ENCODE measurements at regions not wholly inside any gene's neighbourhood (a gene's known extent, or its start where the extent isn't known, plus 50 kb on each side); places are given as distances from the start of the nearest gene placed in this dataset.

GRCh38 chr2:2823061-2823753 is 492.1 kb upstream of the MYT1L start:
- DNase-seq = no peak

GRCh38 chr2:2822143-2822542 is 491.1 kb upstream of the MYT1L start:
- no peak for DNase-seq

GRCh38 chr2:2812648-2813047 is 481.6 kb upstream of the MYT1L start:
- DNase-seq = no peak

GRCh38 chr2:2812117-2812516 is 481.0 kb upstream of the MYT1L start:
- DNase-seq = no peak

- no peak for DNase-seq
Measured at GRCh38 chr2:2810504-2810903, 479.4 kb upstream of the MYT1L start.

- DNase-seq = no peak
Measured at GRCh38 chr2:2809771-2810170, 478.7 kb upstream of the MYT1L start.

GRCh38 chr2:2808551-2809058 is 477.5 kb upstream of the MYT1L start:
- DNase-seq = no peak

- no peak for DNase-seq
Measured at GRCh38 chr2:2806711-2807110, 475.6 kb upstream of the MYT1L start.

- no peak for DNase-seq
Measured at GRCh38 chr2:2805263-2805662, 474.2 kb upstream of the MYT1L start.

GRCh38 chr2:2804528-2804927 is 473.5 kb upstream of the MYT1L start:
- DNase-seq = no peak

GRCh38 chr2:2801458-2801857 is 470.4 kb upstream of the MYT1L start:
- DNase-seq = no peak

- no peak for DNase-seq
Measured at GRCh38 chr2:2800697-2801096, 469.6 kb upstream of the MYT1L start.

GRCh38 chr2:2800001-2800400 is 468.9 kb upstream of the MYT1L start:
- DNase-seq = no peak

- no peak for DNase-seq
Measured at GRCh38 chr2:2799151-2799697, 468.1 kb upstream of the MYT1L start.

- no peak for DNase-seq
Measured at GRCh38 chr2:2798337-2798736, 467.3 kb upstream of the MYT1L start.

- no peak for DNase-seq
Measured at GRCh38 chr2:2797797-2798196, 466.7 kb upstream of the MYT1L start.

- no peak for DNase-seq
Measured at GRCh38 chr2:2796207-2796606, 465.1 kb upstream of the MYT1L start.

- DNase-seq = no peak
Measured at GRCh38 chr2:2795438-2796091, 464.5 kb upstream of the MYT1L start.

- DNase-seq = no peak
Measured at GRCh38 chr2:2793925-2794560, 463.0 kb upstream of the MYT1L start.

GRCh38 chr2:2793514-2793913 is 462.4 kb upstream of the MYT1L start:
- DNase-seq = no peak

GRCh38 chr2:2791606-2792005 is 460.5 kb upstream of the MYT1L start:
- no peak for DNase-seq

GRCh38 chr2:2791031-2791430 is 460.0 kb upstream of the MYT1L start:
- no peak for DNase-seq

GRCh38 chr2:2788076-2788475 is 457.0 kb upstream of the MYT1L start:
- DNase-seq = no peak

Data from NCI-H526 treated with DMSO at 0.1 percent for 48 hours (cell line).